ENCODE measurements at regions not wholly inside any gene's neighbourhood (a gene's known extent, or its start where the extent isn't known, plus 50 kb on each side); places are given as distances from the start of the nearest gene placed in this dataset.

DNA sequence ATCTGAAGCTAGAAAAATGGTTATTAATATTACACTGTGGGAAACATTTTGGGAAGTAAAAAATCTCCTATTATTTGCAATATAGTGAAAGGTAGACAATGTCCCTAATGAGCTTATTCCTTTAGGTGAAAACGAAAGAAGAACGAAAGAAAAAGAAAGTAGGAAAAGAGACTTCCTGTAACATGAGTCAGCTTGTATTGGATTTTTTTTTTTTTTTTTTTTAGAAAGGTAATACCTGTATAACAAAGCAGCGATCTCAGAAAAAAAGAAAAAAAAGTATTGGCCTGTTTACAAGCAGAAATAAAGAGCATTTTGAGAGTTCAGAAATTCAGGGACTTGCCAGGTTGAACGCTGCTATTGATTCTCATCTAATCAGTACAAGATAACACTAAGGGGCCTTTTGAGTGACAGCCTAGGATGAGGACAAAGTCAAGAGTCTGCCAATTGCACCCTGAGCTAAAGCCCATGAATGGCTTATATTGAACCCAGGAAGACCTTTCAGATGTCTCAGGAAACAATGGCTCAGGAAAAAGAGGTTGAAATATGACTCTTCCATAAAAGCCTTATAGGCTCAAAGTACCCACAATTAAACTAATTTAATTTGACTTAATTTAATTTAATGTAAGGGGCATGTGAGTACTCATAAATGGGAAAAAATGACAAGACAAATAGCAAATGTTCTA, 615.6 kb upstream of the CDH2 start:
- Mint-ChIP-seq H3K9me3 (peaks cover 37% of the 10 kb centered on the region), H3K36me3 (ENCODE audit: low read depth) (no peaks in the 10 kb centered on the region), H3K4me3 (no peak overlapping the region), H3K4me1 (no peaks in the 10 kb centered on the region), H3K27ac (no peak overlapping the region), H3K27me3 (no peaks in the 10 kb centered on the region)
- ATAC-seq (replicated peaks): no peak

DNA sequence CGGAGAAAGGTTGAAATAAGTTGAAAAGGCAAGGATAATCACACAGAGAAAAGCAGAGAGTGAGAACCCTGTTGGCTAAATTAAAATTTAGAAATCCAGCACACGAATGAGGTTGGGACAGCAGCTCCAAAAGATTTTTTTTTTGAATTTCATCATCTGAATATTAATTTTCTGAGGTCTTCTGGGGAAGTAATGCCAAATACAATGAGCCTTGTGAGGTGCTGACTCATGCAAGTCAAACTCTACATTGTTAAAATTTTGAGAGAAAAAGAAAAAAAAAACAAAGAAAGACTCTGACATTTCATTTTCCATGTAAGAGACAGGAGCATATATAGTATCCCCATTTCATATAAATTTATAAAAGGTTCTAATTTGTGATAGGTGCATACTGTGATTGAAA, 614.2 kb upstream of the CDH2 start:
- Mint-ChIP-seq H3K9me3 (peaks cover 37% of the 10 kb centered on the region), H3K36me3 (ENCODE audit: low read depth) (no peaks in the 10 kb centered on the region), H3K4me1 (no peaks in the 10 kb centered on the region), H3K27me3 (no peaks in the 10 kb centered on the region), H3K27ac (no peak overlapping the region), H3K4me3 (no peak overlapping the region)
- no peak for ATAC-seq (replicated peaks)

DNA sequence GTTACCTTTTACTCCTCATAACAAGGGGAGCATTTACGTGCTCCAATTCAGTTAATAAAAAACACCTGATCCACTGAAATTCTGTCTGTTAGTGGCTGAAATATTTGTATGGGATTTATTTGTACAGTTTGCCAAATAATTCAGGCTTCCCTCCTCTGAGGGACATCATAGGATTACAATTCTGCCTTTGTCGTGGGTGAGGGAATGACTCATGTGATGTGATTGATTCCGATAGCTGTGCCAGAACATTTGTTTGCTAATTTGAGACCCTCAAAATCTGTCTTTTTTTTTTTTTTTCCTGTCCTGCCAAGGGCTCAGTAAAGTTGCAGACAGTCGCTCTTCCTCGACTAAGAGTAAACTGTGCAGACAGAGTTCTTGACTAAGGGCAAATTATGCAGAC, 612.6 kb upstream of the CDH2 start:
- no peak for ATAC-seq (replicated peaks)
- H3K36me3 Mint-ChIP-seq (ENCODE audit: low read depth): no peaks in the 10 kb centered on the region

DNA sequence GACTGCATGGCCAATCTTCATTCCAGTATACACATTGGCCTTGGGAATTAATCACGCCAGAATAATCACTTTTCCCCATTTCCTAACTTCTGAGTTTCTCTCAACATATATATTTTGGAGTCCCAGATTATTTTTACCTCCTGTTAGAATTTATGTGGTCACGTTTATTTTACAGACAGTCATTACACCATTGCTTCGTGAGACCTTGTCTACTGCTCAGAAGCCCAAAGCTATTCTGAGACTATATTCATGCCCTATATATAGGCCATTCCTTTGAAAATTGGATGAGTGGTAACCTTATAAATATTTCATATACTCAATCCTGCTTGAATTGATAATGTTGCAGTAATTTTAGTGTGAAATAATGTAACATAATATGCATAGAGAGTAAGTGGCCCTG, 610.0 kb upstream of the CDH2 start:
- peaks cover 18% of the 10 kb centered on the region for H3K9me3 Mint-ChIP-seq
- ATAC-seq (replicated peaks): no peak
- H3K36me3 Mint-ChIP-seq (ENCODE audit: low read depth): no peaks in the 10 kb centered on the region
- no peak overlapping the region for H3K27ac Mint-ChIP-seq
- no peak overlapping the region for H3K4me3 Mint-ChIP-seq
- no peaks in the 10 kb centered on the region for H3K27me3 Mint-ChIP-seq
- H3K4me1 Mint-ChIP-seq: no peaks in the 10 kb centered on the region

More for the DNA sequence above, 612.6 kb upstream of the CDH2 start:
- H3K27me3 Mint-ChIP-seq: no peaks in the 10 kb centered on the region
- H3K9me3 Mint-ChIP-seq: peaks cover 29% of the 10 kb centered on the region
- no peak overlapping the region for H3K27ac Mint-ChIP-seq
- no peaks in the 10 kb centered on the region for H3K4me1 Mint-ChIP-seq
- no peak overlapping the region for H3K4me3 Mint-ChIP-seq

DNA sequence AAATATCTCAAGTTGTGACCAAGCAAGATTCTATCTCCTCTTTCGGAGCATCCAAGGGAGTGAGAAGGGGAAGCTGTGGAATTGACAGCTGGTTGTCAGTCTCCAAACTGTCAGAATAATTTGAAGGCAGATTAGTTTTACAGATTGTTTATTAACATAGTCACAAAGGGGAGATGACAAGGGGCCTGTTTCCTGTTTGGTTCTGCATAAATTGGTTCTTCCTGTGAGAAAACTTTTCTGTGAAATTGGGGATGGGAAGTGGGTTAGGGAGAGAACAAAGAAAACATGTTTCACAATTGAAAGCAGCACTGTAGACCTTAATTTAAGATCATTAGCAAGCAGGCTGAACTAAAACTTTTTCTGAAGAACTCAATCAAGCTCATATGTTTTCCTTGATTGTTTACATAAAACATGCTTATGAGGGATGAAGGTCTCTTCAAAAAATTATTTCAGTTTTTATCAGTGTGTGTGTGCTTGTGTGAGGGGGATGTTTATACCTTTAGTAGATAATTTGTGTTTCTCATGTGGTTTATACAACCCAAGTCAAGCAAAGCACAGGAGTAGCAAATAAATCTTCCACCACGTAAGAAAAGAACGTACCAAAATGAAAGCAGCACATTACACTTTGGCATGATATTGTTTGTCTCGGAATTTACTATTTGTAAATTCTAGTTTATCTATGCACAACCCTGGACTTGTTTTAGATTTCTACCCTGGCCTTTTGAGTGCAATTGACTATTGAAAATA, 604.9 kb upstream of the CDH2 start:
- Mint-ChIP-seq H3K27ac (no peak overlapping the region), H3K4me1 (no peaks in the 10 kb centered on the region), H3K9me3 (peaks cover 7% of the 10 kb centered on the region), H3K27me3 (no peaks in the 10 kb centered on the region), H3K4me3 (no peak overlapping the region), H3K36me3 (ENCODE audit: low read depth) (no peaks in the 10 kb centered on the region)
- no peak for ATAC-seq (replicated peaks)

DNA sequence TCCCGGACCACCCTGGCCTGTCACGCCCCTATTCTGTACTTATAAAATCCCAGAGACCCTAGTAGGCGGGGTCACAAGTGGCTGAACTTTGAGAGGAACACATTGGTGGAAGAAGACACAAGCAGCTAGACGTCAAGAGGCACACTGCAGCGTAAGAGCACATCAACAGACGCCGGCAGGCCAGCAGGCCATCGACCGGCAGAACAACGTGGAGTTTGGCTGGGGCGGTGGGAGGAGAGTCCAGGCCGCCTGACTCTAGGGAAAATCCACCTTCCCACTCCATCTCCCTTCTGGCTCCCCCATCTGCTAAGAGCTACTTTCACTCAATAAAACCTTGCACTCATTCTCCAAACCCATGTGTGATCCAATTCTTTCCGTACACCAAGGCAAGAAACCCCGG, 601.8 kb upstream of the CDH2 start:
- Mint-ChIP-seq H3K9me3 (peaks cover 11% of the 10 kb centered on the region), H3K4me3 (no peak overlapping the region), H3K36me3 (ENCODE audit: low read depth) (no peaks in the 10 kb centered on the region), H3K27me3 (no peaks in the 10 kb centered on the region), H3K4me1 (no peaks in the 10 kb centered on the region), H3K27ac (no peak overlapping the region)
- ATAC-seq (replicated peaks): no peak

DNA sequence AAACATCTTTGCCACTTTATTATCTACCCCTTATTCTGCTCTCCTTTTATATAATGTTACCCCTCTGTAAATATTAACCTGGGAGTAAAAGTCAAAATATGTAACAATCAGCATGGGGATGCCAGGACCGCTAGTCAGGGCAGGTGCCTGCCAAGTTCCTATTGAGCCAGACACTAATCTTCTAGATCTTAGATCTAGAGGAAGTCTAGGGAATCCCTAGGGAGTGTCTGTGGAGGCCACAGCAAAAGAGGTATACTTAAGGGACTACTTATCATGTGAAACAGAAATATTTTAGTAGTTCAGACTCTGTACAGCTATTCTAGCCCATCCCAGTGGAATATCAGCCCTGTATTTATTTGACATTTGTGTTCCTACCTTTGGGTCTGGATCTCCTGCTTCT, 600.8 kb upstream of the CDH2 start:
- no peak overlapping the region for H3K27ac Mint-ChIP-seq
- no peak for ATAC-seq (replicated peaks)
- no peaks in the 10 kb centered on the region for H3K36me3 Mint-ChIP-seq (ENCODE audit: low read depth)
- no peak overlapping the region for H3K4me3 Mint-ChIP-seq
- H3K4me1 Mint-ChIP-seq: no peaks in the 10 kb centered on the region
- no peaks in the 10 kb centered on the region for H3K27me3 Mint-ChIP-seq
- H3K9me3 Mint-ChIP-seq: peaks cover 13% of the 10 kb centered on the region

DNA sequence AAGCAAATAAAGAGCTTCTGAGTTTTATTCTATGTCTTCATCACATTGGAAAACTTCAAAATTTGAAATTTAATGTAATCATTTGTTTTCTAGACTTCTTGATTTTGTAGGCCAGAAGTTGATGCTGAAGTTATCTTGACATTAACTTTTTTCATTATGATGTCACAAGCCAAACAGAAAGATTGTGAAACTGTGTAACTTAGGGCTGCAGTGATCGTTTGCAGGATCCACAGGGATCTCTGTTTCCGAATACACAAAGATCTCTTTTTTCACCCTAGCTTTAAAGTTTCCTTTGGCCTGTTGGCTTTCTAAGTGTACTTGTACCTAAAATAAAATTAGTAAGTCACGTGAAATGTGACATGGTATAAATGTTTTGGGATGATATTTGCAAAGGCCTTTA, 594.9 kb upstream of the CDH2 start:
- H3K4me3 Mint-ChIP-seq: no peak overlapping the region
- H3K36me3 Mint-ChIP-seq (ENCODE audit: low read depth): no peaks in the 10 kb centered on the region
- H3K27me3 Mint-ChIP-seq: no peaks in the 10 kb centered on the region
- peaks cover 12% of the 10 kb centered on the region for H3K9me3 Mint-ChIP-seq
- no peak overlapping the region for H3K27ac Mint-ChIP-seq
- no peak for ATAC-seq (replicated peaks)
- H3K4me1 Mint-ChIP-seq: no peaks in the 10 kb centered on the region

DNA sequence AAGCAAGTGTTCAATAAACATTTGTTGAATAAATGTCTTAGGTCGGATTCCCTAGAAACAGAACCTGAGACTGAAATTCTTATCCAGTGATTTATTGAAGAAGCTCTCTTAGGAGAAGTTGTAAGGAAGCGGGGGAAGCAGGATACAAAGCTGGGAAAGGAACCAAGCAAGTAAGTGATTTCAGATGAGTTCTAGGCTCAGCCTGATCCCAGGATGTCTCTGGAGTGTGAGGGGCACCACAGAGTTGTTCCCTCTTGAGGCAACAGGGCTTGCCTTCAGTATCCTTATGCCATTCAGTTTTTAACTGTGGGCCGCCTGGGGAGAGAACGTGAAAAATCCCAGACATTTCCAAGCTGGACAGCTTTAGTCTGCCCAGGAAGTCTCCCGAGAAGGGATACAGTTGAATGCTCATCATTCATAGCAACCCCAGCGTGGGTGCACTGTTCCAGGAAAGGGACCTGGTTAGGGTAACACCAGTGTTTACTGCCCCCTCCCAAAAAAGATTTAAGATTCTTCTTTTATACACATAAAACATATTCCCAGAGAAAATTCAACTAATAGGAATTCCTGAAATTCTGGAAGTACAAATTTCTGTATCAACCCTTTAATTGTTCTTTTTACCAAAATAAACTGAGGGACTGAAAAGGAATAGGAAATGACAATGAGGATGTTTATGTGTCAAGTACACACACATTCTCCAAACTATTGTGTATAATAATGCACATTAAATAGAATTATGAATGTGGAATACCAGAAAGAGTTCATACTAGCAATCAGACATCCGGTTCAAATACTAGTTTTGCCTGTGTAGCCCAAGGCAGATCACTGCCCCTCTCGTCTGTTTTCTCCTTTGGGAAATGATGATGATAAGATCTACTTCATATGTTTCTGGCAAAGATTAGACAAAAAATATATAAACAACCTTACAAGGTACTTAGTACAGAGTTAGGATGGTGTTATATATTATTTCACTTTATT, 592.1 kb upstream of the CDH2 start:
- H3K27ac Mint-ChIP-seq: no peak overlapping the region
- H3K9me3 Mint-ChIP-seq: peaks cover 12% of the 10 kb centered on the region
- no peaks in the 10 kb centered on the region for H3K27me3 Mint-ChIP-seq
- no peak for ATAC-seq (replicated peaks)
- H3K36me3 Mint-ChIP-seq (ENCODE audit: low read depth): no peaks in the 10 kb centered on the region
- H3K4me1 Mint-ChIP-seq: no peaks in the 10 kb centered on the region
- H3K4me3 Mint-ChIP-seq: no peak overlapping the region

DNA sequence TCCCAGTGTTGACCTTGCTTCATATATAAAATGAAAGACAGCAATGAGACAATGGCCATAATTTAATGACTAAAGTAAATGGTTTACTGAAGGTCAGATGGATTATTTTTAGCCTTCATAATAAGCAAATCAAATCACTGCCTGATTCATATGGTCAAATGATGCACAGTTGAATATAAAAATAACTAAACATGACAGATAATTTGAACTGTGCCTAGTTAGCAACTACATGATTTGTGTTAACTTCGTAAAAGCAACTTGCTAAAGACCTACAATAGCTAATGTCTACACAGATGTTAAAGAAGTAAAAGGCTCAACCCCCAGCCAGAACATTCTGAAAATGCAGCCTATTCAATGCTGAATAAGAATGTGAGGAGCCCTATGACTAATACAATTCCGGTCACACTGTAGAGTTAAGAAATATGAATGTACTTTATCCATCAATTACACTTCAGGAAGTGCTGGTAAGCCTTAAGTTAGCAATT, 590.8 kb upstream of the CDH2 start:
- no peak for ATAC-seq (replicated peaks)
- Mint-ChIP-seq H3K27ac (no peak overlapping the region), H3K9me3 (peaks cover 12% of the 10 kb centered on the region), H3K36me3 (ENCODE audit: low read depth) (no peaks in the 10 kb centered on the region), H3K4me1 (no peaks in the 10 kb centered on the region), H3K27me3 (no peaks in the 10 kb centered on the region), H3K4me3 (no peak overlapping the region)

DNA sequence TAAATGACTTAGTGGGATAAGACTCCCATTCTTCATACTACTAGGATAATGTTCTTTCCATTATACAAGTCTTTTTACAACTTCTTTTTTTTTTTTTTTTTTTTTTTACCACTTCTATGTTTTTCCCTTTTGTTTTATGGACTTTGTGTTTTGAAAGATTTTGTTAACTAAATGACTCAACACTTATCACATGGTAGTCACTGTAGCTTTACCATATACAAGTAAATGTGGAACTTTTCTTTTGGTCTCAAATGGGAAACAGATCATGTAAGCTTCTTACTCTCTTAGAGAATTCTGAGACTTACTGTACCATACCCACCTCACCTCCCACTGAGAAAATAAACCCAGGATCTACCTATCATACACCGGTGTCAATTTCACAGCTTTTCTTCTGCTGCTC, 590.3 kb upstream of the CDH2 start:
- Mint-ChIP-seq H3K4me1 (no peaks in the 10 kb centered on the region), H3K4me3 (no peak overlapping the region), H3K27ac (no peak overlapping the region), H3K27me3 (no peaks in the 10 kb centered on the region), H3K36me3 (ENCODE audit: low read depth) (no peaks in the 10 kb centered on the region), H3K9me3 (peaks cover 12% of the 10 kb centered on the region)
- no peak for ATAC-seq (replicated peaks)

DNA sequence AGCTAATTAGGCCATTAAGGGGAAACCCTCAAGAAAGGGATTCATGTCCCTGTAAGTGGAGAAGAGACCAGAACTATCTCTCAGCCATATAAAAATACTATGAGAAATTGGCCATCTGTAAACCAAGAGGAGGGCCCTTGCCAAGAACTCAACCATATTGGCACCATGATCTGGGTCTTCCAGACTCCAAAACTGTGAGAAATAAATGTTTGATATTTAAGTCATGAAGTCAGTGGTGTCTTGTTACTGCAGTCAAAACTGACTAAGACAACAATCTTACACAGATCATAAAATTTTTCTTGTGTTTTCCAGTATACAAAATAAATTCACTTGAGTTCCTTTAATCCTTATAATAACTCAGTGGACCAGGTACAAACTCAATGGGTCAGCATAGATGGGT, 589.8 kb upstream of the CDH2 start:
- Mint-ChIP-seq H3K4me1 (no peaks in the 10 kb centered on the region), H3K27me3 (no peaks in the 10 kb centered on the region), H3K4me3 (no peak overlapping the region), H3K36me3 (ENCODE audit: low read depth) (no peaks in the 10 kb centered on the region), H3K9me3 (peaks cover 14% of the 10 kb centered on the region), H3K27ac (no peak overlapping the region)
- ATAC-seq (replicated peaks): no peak

DNA sequence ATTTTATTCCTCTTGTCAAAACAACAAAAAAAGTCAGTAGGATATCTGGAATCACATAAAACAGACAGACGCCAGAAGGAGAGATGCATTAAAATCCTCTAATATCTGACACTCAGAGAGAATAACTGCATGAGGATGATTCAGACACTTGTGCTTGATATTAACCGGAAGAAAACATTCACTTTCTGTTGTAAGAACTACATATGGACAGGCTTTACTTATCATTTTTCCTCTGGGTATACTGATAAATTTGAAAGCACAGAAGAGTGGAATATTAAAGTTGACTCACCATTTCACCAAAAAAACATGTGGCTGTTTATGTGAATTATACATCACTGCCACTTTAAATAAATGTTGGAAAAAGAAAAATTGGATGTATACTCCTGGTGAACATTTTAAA, 589.1 kb upstream of the CDH2 start:
- no peaks in the 10 kb centered on the region for H3K4me1 Mint-ChIP-seq
- H3K27ac Mint-ChIP-seq: no peak overlapping the region

DNA sequence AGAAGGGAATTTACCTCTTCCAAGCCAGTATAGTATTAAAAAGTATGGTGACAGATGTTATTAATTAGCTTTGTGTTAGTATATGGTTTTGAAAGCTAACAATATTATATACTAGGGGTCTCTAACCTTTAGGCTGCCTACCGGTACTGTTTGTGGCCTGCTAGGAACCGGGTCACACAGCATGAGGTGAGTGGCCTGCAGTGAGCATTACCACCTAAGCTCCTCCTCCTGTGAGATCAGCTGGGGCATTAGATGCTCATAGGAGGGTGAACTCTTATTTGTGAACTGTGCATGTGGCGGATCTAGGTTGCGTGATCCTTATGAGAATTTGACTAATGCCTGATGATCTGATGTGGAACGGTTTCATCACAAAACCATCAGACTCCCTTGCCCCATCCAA, 583.4 kb upstream of the CDH2 start:
- no peak for ATAC-seq (replicated peaks)
- Mint-ChIP-seq H3K27me3 (no peaks in the 10 kb centered on the region), H3K36me3 (ENCODE audit: low read depth) (no peaks in the 10 kb centered on the region), H3K9me3 (peaks cover 12% of the 10 kb centered on the region), H3K4me1 (no peaks in the 10 kb centered on the region), H3K4me3 (no peak overlapping the region), H3K27ac (no peak overlapping the region)

More for the DNA sequence above, 589.1 kb upstream of the CDH2 start:
- Mint-ChIP-seq H3K4me3 (no peak overlapping the region), H3K27me3 (no peaks in the 10 kb centered on the region), H3K9me3 (peaks cover 16% of the 10 kb centered on the region), H3K36me3 (ENCODE audit: low read depth) (no peaks in the 10 kb centered on the region)
- no peak for ATAC-seq (replicated peaks)

Data from activated T-helper 17 cell treated with anti-CD3 and anti-CD28 coated beads, Interleukin-2, amount 50 U/mL, for 72 hours (primary cell).